GM13977 (cell line): ENCODE measurements at regions not wholly inside any gene's neighbourhood (a gene's known extent, or its start where the extent isn't known, plus 50 kb on each side); places are given as distances from the start of the nearest gene placed in this dataset.
"Not testable (repeated sequence)": the region's sequence is repeated elsewhere in the genome, so short reads cannot be mapped to it uniquely, and the experiment has no call there.

ENCODE experiments used
- DNase-seq: peaks from one replicate; pipeline ENCODE4 v3.0.0; 2012; ENCODE audit warnings: low spot score
- CTCF ChIP-seq: IDR thresholded peaks from 2 replicates; pipeline ENCODE4 v1.5.1; 2012; ENCODE audit warnings: mild to moderate bottlenecking, control low read depth; ENCODE audit not compliant: insufficient read depth; ENCODE audit errors: extremely low read depth, missing control alignments
- in situ Hi-C: fragments of 300-500 bp; cut with MboI; formaldehyde crosslinking; loops from one replicate; pipeline ENCODE4 v1.12.0; 2022; ENCODE audit warnings: low sequenced_read_pairs, low pct_unique_long_range_greater_than_20kb, mixed read lengths, inconsistent platforms; ENCODE audit not compliant: unreplicated experiment

GRCh38 chr12:46065412-46066166 lies 75.2 kb upstream of the SCAF11 start:
- DNase-seq = no peak
- in situ Hi-C loops = no loop called here
- TF ChIP-seq CTCF = no peak

- in situ Hi-C loops = no loop called here
- no peak for TF ChIP-seq CTCF
- no peak for DNase-seq
Observed at GRCh38 chr12:46064548-46064947, 74.2 kb upstream of the SCAF11 start.

GRCh38 chr12:46058697-46059096 lies 68.3 kb upstream of the SCAF11 start:
- in situ Hi-C loops = not testable (repeated sequence)

DNA sequence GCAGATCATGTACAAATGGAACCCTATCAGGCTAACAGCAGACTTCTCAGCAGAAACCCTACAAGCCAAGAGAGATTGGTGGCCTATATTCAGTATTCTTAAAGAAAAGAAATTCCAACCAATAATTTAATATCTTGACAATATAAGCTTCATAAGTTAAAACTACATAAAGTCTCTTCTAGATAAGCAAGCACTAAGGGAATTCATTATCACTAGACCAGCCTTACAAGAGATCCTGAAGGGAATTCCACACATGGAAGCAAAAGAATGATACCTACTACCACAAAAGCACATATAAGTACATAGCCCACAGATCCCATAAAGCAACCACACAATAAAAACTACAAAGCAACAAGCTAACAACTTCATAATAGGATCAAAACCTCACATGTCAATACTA lies 60.4 kb upstream of the SCAF11 start:
- DNase-seq = no peak
- in situ Hi-C loops = no loop called here
- no peak for TF ChIP-seq CTCF

More at GRCh38 chr12:46058697-46059096, 68.3 kb upstream of the SCAF11 start:
- DNase-seq = not testable (repeated sequence)

DNA sequence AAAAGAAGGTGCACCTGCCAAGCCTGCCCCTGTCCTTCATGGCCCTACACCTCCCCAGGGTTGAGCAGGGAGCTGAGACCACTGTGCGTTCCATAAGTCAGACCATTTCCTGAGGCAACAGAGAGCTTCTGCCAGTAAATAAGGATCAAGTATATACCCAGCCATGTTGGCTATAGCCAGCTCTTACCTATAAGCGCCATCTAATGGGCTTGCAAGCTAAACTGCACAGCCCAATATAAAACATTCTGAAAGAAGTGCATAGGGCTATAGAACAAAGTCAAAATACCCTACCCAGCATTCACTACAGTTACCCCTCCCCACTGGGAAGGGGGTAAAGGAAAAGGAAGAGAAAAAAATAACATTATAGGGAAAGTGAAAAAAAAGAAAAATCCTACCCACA lies 59.3 kb upstream of the SCAF11 start:
- in situ Hi-C loops = no loop called here
- no peak for DNase-seq
- no peak for TF ChIP-seq CTCF

DNA sequence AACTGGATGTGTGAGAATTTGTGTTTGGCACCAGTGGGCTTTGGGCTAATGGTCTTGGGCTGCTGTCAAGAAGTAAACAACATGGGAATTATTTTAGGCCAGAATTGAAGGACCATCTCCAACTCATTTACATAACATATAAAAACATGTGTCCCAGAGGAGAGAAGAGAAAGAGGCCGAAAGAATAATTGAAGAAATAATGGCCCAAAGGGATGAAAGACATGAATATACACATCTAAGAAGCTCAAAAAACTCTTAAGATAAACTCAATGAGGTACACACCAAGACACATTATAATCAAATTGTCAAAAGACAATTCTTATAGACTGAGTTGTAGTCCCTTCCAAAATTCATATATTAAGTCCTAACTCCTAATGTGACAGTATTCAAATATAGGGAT lies 56.1 kb upstream of the SCAF11 start:
- TF ChIP-seq CTCF = no peak
- in situ Hi-C loops = no loop called here
- no peak for DNase-seq

DNA sequence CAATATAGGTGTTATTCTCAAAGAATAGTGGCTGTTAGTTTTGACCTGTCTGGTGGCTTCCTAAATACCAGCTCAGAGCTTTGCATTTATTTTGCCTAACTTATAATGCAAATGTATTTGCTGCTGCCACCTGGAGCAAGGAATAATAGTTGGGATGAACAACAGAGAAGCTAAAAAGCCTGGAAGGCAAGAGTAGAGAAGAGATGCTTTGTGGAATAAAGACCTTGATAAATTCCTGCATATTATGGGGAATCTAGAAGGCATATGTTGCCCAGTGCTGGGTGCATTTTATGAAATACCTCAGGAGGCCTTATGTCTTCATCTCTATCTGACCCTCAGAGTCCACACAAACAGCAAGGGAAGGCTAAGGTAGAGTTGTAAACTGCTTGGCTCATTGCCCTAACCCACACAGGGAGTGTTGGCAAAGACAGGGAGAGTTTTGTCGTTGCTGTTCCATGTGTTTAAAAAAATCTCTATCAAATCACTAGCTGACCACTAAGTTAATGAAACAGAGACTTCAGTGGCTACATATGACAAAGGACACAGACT lies 53.7 kb upstream of the SCAF11 start:
- in situ Hi-C loops = no loop called here
- TF ChIP-seq CTCF = no peak
- no peak for DNase-seq
